NCI-H2196 (cell line): ENCODE measurements at regions not wholly inside any gene's neighbourhood (a gene's known extent, or its start where the extent isn't known, plus 50 kb on each side); places are given as distances from the start of the nearest gene placed in this dataset.

Experiments used
- DNase-seq: peaks from one replicate; lab custom pipeline; 2025; ENCODE audit not compliant: unreplicated experiment; lab: John Stamatoyannopoulos, UW

GRCh38 chr6:126285871-126286365, 54.0 kb upstream of the CENPW start:
- DNase-seq = no peak
